HCT116 (cell line): ENCODE measurements at regions not wholly inside any gene's neighbourhood (a gene's known extent, or its start where the extent isn't known, plus 50 kb on each side); places are given as distances from the start of the nearest gene placed in this dataset.

Source experiments
- CBX3 ChIP-seq: IDR thresholded peaks from 2 replicates; pipeline ENCODE4 v1.6.1; 2012; ENCODE audit warnings: low read depth
- CEBPB ChIP-seq: IDR thresholded peaks from 2 replicates; pipeline ENCODE4 v1.6.1; 2012; ENCODE audit warnings: low read depth
- EZH2 ChIP-seq: fragments of 200-600 bp; sonication (generic); IDR thresholded peaks from 2 replicates; pipeline ENCODE4 v1.6.1; 2017; ENCODE audit warnings: antibody characterized with exemption, mixed run types
- EZH2phosphoT487 ChIP-seq: fragments of 200-600 bp; IDR thresholded peaks from 2 replicates; pipeline ENCODE4 v1.6.1; 2018; ENCODE audit warnings: antibody characterized with exemption, borderline replicate concordance
- POLR2A ChIP-seq: IDR thresholded peaks from 2 replicates; pipeline ENCODE4 v1.7.0; 2011; ENCODE audit warnings: borderline replicate concordance; ENCODE audit not compliant: insufficient read depth, insufficient read length; ENCODE audit errors: extremely low read depth
- POLR2AphosphoS5 ChIP-seq: IDR thresholded peaks from 2 replicates; pipeline ENCODE4 v1.6.1; 2011; ENCODE audit warnings: mild to moderate bottlenecking, low read depth, low read length, moderate library complexity
- RAD21 ChIP-seq: IDR thresholded peaks from 2 replicates; pipeline ENCODE4 v1.6.1; 2012; ENCODE audit warnings: low read depth, mild to moderate bottlenecking
- SIN3A ChIP-seq: IDR thresholded peaks from 2 replicates; pipeline ENCODE4 v1.6.1; 2012; ENCODE audit warnings: low read depth
- TCF7L2 ChIP-seq: IDR thresholded peaks from 2 replicates; pipeline ENCODE4 v1.7.0; 2011; ENCODE audit warnings: borderline replicate concordance, inconsistent platforms; ENCODE audit not compliant: insufficient read depth, insufficient read length; ENCODE audit errors: extremely low read depth
- YY1 ChIP-seq: IDR thresholded peaks from 2 replicates; pipeline ENCODE4 v1.6.1; 2011; ENCODE audit warnings: low read length, low read depth, moderate library complexity, mild to moderate bottlenecking; ENCODE audit not compliant: insufficient replicate concordance; ENCODE audit errors: extremely low read depth
- TF ChIP-seq, protein P1 (sequence below), 3 experiments: fragments of 200-600 bp in 1 of 3; sonication (generic) in 1 of 3; IDR thresholded peaks in 2 of 3; conservative IDR thresholded peaks in 1 of 3; 2 replicates each; pipeline ENCODE4 v1.5.1; 2012 to 2017; ENCODE audit warnings: low read depth in 2 of 3, low read length in 2 of 3, antibody characterized with exemption in 1 of 3, borderline replicate concordance in 1 of 3, control low read depth in 1 of 3, mild to moderate bottlenecking in 1 of 3, mixed read lengths in 1 of 3, mixed run types in 1 of 3, moderate library complexity in 1 of 3; ENCODE audit not compliant: insufficient read depth in 1 of 3
- TF ChIP-seq, protein P2 (sequence below): IDR thresholded peaks from 2 replicates; pipeline ENCODE4 v1.6.1; 2012; ENCODE audit warnings: low read depth
- TF ChIP-seq, protein P3 (sequence below): IDR thresholded peaks from 2 replicates; pipeline ENCODE4 v1.6.1; 2012

DNA sequence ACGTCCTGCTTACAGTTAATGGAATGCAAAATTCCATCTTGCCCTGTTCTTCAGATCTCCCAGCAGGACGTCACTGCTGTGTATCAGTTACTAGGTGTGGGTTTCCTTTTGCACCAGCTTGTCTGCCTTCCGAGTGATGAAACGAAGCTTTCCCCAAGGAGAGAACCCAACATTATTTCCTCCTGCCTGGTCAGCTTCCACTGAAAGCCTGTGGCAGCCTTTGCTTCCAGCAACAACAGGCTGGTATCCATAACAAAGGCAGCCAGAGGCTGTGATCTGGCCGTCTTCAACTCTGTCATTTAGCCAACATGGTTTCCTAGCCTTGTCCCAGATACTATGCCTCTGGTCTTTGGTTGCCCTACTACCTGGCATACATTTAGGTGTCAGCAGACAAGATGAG is 78.9 kb upstream of the HEY2 start:
- TF ChIP-seq POLR2A (no peak), TCF7L2 (no peak), YY1 (no peak), POLR2AphosphoS5 (no peak), SIN3A (no peak), RAD21 (no peak), CEBPB (no peak), EZH2phosphoT487 (no peak), EZH2 (no peak), CBX3 (no peak)
- TF ChIP-seq, protein P1, sequence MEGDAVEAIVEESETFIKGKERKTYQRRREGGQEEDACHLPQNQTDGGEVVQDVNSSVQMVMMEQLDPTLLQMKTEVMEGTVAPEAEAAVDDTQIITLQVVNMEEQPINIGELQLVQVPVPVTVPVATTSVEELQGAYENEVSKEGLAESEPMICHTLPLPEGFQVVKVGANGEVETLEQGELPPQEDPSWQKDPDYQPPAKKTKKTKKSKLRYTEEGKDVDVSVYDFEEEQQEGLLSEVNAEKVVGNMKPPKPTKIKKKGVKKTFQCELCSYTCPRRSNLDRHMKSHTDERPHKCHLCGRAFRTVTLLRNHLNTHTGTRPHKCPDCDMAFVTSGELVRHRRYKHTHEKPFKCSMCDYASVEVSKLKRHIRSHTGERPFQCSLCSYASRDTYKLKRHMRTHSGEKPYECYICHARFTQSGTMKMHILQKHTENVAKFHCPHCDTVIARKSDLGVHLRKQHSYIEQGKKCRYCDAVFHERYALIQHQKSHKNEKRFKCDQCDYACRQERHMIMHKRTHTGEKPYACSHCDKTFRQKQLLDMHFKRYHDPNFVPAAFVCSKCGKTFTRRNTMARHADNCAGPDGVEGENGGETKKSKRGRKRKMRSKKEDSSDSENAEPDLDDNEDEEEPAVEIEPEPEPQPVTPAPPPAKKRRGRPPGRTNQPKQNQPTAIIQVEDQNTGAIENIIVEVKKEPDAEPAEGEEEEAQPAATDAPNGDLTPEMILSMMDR (IDR thresholded peaks at IDR 0.05 in 2 of 3, conservative IDR thresholded peaks at IDR 0.05 in 1 of 3; ENCODE audit: borderline replicate concordance in 1 of 3, insufficient read depth in 1 of 3, low read depth in 2 of 3, low read length in 2 of 3), result no peak
- TF ChIP-seq, protein P2, sequence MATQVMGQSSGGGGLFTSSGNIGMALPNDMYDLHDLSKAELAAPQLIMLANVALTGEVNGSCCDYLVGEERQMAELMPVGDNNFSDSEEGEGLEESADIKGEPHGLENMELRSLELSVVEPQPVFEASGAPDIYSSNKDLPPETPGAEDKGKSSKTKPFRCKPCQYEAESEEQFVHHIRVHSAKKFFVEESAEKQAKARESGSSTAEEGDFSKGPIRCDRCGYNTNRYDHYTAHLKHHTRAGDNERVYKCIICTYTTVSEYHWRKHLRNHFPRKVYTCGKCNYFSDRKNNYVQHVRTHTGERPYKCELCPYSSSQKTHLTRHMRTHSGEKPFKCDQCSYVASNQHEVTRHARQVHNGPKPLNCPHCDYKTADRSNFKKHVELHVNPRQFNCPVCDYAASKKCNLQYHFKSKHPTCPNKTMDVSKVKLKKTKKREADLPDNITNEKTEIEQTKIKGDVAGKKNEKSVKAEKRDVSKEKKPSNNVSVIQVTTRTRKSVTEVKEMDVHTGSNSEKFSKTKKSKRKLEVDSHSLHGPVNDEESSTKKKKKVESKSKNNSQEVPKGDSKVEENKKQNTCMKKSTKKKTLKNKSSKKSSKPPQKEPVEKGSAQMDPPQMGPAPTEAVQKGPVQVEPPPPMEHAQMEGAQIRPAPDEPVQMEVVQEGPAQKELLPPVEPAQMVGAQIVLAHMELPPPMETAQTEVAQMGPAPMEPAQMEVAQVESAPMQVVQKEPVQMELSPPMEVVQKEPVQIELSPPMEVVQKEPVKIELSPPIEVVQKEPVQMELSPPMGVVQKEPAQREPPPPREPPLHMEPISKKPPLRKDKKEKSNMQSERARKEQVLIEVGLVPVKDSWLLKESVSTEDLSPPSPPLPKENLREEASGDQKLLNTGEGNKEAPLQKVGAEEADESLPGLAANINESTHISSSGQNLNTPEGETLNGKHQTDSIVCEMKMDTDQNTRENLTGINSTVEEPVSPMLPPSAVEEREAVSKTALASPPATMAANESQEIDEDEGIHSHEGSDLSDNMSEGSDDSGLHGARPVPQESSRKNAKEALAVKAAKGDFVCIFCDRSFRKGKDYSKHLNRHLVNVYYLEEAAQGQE, result no peak
- TF ChIP-seq, protein P3, sequence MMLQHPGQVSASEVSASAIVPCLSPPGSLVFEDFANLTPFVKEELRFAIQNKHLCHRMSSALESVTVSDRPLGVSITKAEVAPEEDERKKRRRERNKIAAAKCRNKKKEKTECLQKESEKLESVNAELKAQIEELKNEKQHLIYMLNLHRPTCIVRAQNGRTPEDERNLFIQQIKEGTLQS, result no peak
